Thyroid gland (tissue), 4 donors: ENCODE measurements at regions not wholly inside any gene's neighbourhood (a gene's known extent, or its start where the extent isn't known, plus 50 kb on each side); places are given as distances from the start of the nearest gene placed in this dataset.
"Not testable (repeated sequence)": the region's sequence is repeated elsewhere in the genome, so short reads cannot be mapped to it uniquely, and the experiment has no call there.

Source experiments
- DNase-seq, 2 donors: peaks; one replicate each; pipeline ENCODE4 v3.0.0-alpha.2; 2019
- H3K27ac ChIP-seq, 3 donors: fragments of 200-600 bp; sonication (generic); 1 replicate in 2 of 3; 2 replicates in 1 of 3; pipeline ENCODE4 v1.5.1; 2016 to 2019; ENCODE audit warnings: mild to moderate bottlenecking in 1 of 3, moderate library complexity in 1 of 3
- H3K27me3 ChIP-seq: fragments of 200-600 bp; sonication (generic); one replicate; pipeline ENCODE4 v1.5.1; 2019
- H3K36me3 ChIP-seq, 2 donors: fragments of 200-600 bp; sonication (generic); one replicate each; pipeline ENCODE4 v1.5.1; 2016 to 2019
- H3K4me1 ChIP-seq, 2 donors: fragments of 200-600 bp; sonication (generic); one replicate each; pipeline ENCODE4 v1.5.1; 2017 to 2019
- H3K4me3 ChIP-seq, 3 donors: fragments of 200-600 bp; sonication (generic); replicated peaks in 1 of 3; 1 replicate in 2 of 3; 2 replicates in 1 of 3; pipeline ENCODE4 v1.5.1; 2016; ENCODE audit warnings: mild to moderate bottlenecking in 1 of 3
- H3K9me3 ChIP-seq: fragments of 200-600 bp; sonication (generic); one replicate; pipeline ENCODE4 v1.5.1; 2017
- CTCF ChIP-seq, 6 experiments: fragments of 200-600 bp in 3 of 6; fragments of 450-650 bp in 3 of 6; sonication (generic) in 3 of 6; IDR thresholded peaks; one replicate each; pipeline ENCODE4 v1.5.1; 2016 to 2019; ENCODE audit warnings: antibody characterized with exemption in 6 of 6, mild to moderate bottlenecking in 2 of 6, inconsistent platforms in 1 of 6, moderate library complexity in 1 of 6
- POLR2A ChIP-seq, 2 donors: fragments of 450-650 bp; IDR thresholded peaks; one replicate each; pipeline ENCODE4 v1.6.1; 2017; ENCODE audit warnings: antibody characterized with exemption in 2 of 2, mild to moderate bottlenecking in 2 of 2, moderate library complexity in 1 of 2
- WGBS, 2 donors: methylation state at CpG; one replicate each; pipeline ENCODE4 v1.1.5; 2017; 5-methylcytosine and 5-hydroxymethylcytosine counted together
- intact Hi-C: fragments of 100-400 bp; cut with DNase I; formaldehyde crosslinking; loops from one replicate; pipeline ENCODE4 v1.15.1; 2023

DNA sequence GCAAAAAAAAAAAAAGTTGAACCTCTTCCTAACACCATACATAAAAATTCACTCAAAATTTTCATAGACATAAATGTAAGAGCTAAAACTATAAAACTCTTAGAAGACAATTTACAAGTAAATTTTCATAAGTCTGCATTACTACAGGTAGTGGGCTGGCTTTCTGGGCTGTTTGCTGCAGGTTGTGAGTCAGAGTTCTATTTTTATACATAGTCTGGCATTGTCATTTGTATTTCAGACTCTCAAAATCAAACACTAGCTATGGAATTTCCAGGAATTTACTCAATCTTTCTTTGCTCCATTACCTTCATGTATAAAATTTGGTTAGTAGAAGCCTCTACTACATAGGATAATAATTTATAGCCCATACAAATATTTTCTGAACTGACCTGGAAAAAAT, 227.2 kb downstream of the COX18 start:
- H3K9me3 ChIP-seq: no peaks in the 10 kb centered on the region
- H3K36me3 ChIP-seq: no peaks in the 10 kb centered on the region
- DNase-seq: no peak
- H3K27me3 ChIP-seq: no peaks in the 10 kb centered on the region
- intact Hi-C loops: no loop called here
- no peaks in the 10 kb centered on the region for H3K4me1 ChIP-seq
- no peak overlapping the region for H3K4me3 ChIP-seq
- no peak overlapping the region for H3K27ac ChIP-seq
- TF ChIP-seq POLR2A (IDR thresholded peaks at IDR 0.05) (no peak), CTCF (IDR thresholded peaks at IDR 0.05) (no peak)

GRCh38 chr4:72840166-72840565, 229.3 kb downstream of the COX18 start:
- intact Hi-C loops: not testable (repeated sequence)

GRCh38 chr4:72828864-72829263, 240.7 kb downstream of the COX18 start:
- Histone ChIP-seq H3K27ac (no peak overlapping the region), H3K27me3 (no peaks in the 10 kb centered on the region)
- 31 to 43% methylated on average over 1 of the region's 1 CpG for WGBS, 2 donors

More at GRCh38 chr4:72840166-72840565, 229.3 kb downstream of the COX18 start:
- H3K4me3 ChIP-seq, H3K4me1 ChIP-seq, H3K36me3 ChIP-seq, H3K27me3 ChIP-seq, H3K27ac ChIP-seq, H3K9me3 ChIP-seq, DNase-seq: not testable (repeated sequence)
- WGBS, 2 donors: 73 to 75% methylated on average over 1 of the region's 1 CpG

DNA sequence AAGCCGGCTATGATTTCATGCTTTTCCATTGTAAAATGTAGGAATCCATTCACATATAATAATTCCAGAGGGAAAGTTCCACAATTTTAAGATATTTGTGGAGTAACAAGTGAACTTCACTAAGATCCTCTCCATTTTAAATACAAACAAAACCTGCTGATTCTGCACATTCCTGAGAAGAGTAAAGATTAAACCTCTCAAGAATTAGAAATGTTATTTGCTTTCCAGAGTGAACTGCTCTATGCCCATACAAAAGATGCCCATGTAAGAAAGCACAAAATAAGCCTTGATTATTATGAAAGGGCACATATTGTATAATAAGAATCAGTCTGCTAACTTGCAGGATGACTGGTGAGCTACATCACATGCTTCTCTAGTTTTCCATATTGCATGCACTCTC, 241.5 kb downstream of the COX18 start:
- DNase-seq: no peak
- Histone ChIP-seq H3K27ac (no peak overlapping the region), H3K36me3 (no peaks in the 10 kb centered on the region), H3K9me3 (no peaks in the 10 kb centered on the region), H3K4me1 (peaks cover 0 to 13% of the 10 kb centered on the region in 2 donors), H3K4me3 (no peak overlapping the region), H3K27me3 (no peaks in the 10 kb centered on the region)
- TF ChIP-seq POLR2A (IDR thresholded peaks at IDR 0.05): no peak
- TF ChIP-seq CTCF (IDR thresholded peaks at IDR 0.05): no peak
- intact Hi-C loops: no loop called here
- 83 to 88% methylated on average over 1 of the region's 1 CpG for WGBS, 2 donors

More at GRCh38 chr4:72828864-72829263, 240.7 kb downstream of the COX18 start:
- Histone ChIP-seq H3K36me3 (no peaks in the 10 kb centered on the region), H3K4me3 (no peak overlapping the region), H3K4me1 (peaks cover 0 to 13% of the 10 kb centered on the region in 2 donors), H3K9me3 (no peaks in the 10 kb centered on the region)
- intact Hi-C loops: no loop called here
- DNase-seq: no peak
- TF ChIP-seq POLR2A (IDR thresholded peaks at IDR 0.05): no peak
- TF ChIP-seq CTCF (IDR thresholded peaks at IDR 0.05): no peak

DNA sequence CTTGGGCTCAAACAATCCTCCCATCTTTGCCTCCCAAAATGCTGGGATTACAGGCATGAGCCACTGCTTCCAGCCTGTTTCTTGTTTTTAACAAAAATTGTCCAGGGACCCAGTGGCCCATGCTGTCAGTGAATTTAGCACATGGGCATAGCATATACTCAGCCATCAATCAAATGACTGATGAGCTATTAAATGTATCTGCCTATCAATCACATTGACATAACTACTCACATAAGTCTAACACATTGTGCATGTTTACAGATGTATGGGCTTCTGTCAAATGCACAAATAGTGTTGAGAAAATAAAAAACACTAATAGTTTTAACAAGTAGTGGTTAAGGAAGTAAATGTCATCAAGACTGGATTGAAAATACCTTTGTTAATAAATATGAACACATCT, 249.4 kb downstream of the COX18 start:
- intact Hi-C loops: no loop called here
- no peaks in the 10 kb centered on the region for H3K9me3 ChIP-seq
- H3K27me3 ChIP-seq: no peaks in the 10 kb centered on the region
- no peak for DNase-seq
- H3K4me1 ChIP-seq: peaks cover 0 to 5% of the 10 kb centered on the region in 2 donors
- TF ChIP-seq CTCF (IDR thresholded peaks at IDR 0.05) (no peak), POLR2A (IDR thresholded peaks at IDR 0.05) (no peak)
- no peak overlapping the region for H3K27ac ChIP-seq
- H3K36me3 ChIP-seq: no peaks in the 10 kb centered on the region
- H3K4me3 ChIP-seq: no peak overlapping the region

GRCh38 chr4:72817012-72817411, 248.0 kb upstream of the ADAMTS3 start:
- no peak overlapping the region for H3K4me3 ChIP-seq
- TF ChIP-seq CTCF (IDR thresholded peaks at IDR 0.05) (no peak), POLR2A (IDR thresholded peaks at IDR 0.05) (no peak)
- H3K27me3 ChIP-seq: no peaks in the 10 kb centered on the region
- no peaks in the 10 kb centered on the region for H3K9me3 ChIP-seq
- 39 to 74% methylated on average over 1 of the region's 1 CpG for WGBS, 2 donors
- H3K4me1 ChIP-seq: peaks cover 0 to 5% of the 10 kb centered on the region in 2 donors
- no peaks in the 10 kb centered on the region for H3K36me3 ChIP-seq
- no peak overlapping the region for H3K27ac ChIP-seq
- no peak for DNase-seq
- intact Hi-C loops: no loop called here
